Progenitor cell of endocrine pancreas (in vitro differentiated cells): ENCODE measurements at regions not wholly inside any gene's neighbourhood (a gene's known extent, or its start where the extent isn't known, plus 50 kb on each side); places are given as distances from the start of the nearest gene placed in this dataset.

ENCODE experiments used
- DNase-seq: peaks from one replicate; pipeline ENCODE4 v3.0.0; 2021; ENCODE audit warnings: low spot score; ENCODE audit not compliant: unreplicated experiment
- H3K27ac Mint-ChIP-seq: 2 replicates; pipeline ENCODE4 v1.8.0; 2021; ENCODE audit warnings: mild to moderate bottlenecking, moderate library complexity, mixed read lengths
- H3K27me3 Mint-ChIP-seq: 2 replicates; pipeline ENCODE4 v1.8.0; 2021; ENCODE audit warnings: mixed read lengths
- H3K36me3 Mint-ChIP-seq: 2 replicates; pipeline ENCODE4 v1.8.0; 2022; ENCODE audit warnings: mixed read lengths; ENCODE audit not compliant: insufficient read depth
- H3K4me1 Mint-ChIP-seq: 2 replicates; pipeline ENCODE4 v1.8.0; 2021; ENCODE audit warnings: low read depth, mixed read lengths
- H3K4me3 Mint-ChIP-seq: 2 replicates; pipeline ENCODE4 v1.8.0; 2021; ENCODE audit warnings: low read depth, mild to moderate bottlenecking, moderate library complexity, mixed read lengths
- H3K9me3 Mint-ChIP-seq: 2 replicates; pipeline ENCODE4 v1.8.0; 2021; ENCODE audit warnings: low read depth, mixed read lengths
- CTCF ChIP-seq: fragments of 200-600 bp; sonication (generic); IDR thresholded peaks from one replicate; pipeline ENCODE4 v1.5.0; 2021; ENCODE audit warnings: antibody characterized with exemption, mild to moderate bottlenecking; ENCODE audit not compliant: unreplicated experiment

DNA sequence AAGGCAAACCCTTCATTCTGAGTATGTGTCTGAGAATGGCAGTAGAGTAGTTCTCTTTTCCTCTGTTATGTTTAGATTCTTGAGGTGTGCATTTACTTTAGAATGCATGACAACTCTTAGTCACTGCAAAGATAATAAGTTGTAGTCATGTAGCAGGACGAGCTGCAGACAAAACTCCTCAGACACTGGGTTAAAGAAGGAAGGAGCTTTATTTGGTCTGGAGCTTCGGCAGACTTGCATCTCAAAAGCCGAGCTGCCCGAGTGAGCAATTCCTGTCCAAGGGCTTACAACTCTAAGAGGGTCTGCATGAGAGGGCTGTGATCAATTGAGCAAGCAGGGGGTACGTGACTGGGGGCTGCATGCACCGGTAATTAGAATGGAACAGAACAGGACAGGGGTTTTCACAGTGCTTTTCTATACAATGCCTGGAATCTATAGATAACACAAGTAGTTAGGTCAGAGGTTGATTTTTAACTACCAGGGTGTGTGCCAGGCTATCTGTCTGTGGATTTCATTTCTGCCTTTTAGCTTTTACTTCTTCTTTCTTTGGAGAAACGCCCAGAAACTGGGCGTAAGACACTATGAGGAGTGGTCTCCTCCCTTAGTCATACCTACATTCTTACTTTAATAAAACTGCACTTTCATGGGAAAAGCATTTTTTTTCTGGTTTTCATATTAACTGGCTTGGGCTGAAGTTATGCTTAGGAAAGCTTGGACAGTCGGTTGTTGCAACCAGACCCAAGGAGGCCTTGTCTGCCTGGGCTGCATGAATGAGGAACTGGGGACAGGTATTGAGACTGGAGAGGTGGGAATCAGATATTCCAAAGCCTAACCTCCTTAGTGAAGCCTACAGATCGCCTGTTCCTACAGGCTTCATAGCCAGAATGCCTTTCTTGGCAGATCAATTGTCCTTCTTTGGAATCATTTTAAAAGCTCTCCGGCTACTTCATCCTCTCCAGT lies 115.1 kb downstream of the RHOU start:
- H3K27me3 Mint-ChIP-seq = no peaks in the 10 kb centered on the region
- TF ChIP-seq CTCF = no peak
- H3K9me3 Mint-ChIP-seq = peaks cover 2% of the 10 kb centered on the region
- peak overlapping the region; percentile 83 for H3K27ac Mint-ChIP-seq
- DNase-seq = no peak
- peaks cover 24% of the 10 kb centered on the region for H3K4me1 Mint-ChIP-seq
- peak overlapping the region; percentile 4 for H3K4me3 Mint-ChIP-seq
- H3K36me3 Mint-ChIP-seq = no peaks in the 10 kb centered on the region

- Mint-ChIP-seq H3K4me1 (peaks cover 24% of the 10 kb centered on the region), H3K36me3 (no peaks in the 10 kb centered on the region), H3K4me3 (no peak overlapping the region), H3K9me3 (peaks cover 4% of the 10 kb centered on the region), H3K27ac (peak overlapping the region; percentile 17), H3K27me3 (no peaks in the 10 kb centered on the region)
- DNase-seq = no peak
- TF ChIP-seq CTCF = no peak
Observed at GRCh38 chr1:228851193-228851592, 115.9 kb downstream of the RHOU start.

- DNase-seq = no peak
- Mint-ChIP-seq H3K4me1 (peaks cover 24% of the 10 kb centered on the region), H3K27me3 (no peaks in the 10 kb centered on the region), H3K36me3 (no peaks in the 10 kb centered on the region), H3K27ac (no peak overlapping the region), H3K9me3 (peaks cover 4% of the 10 kb centered on the region), H3K4me3 (no peak overlapping the region)
- no peak for TF ChIP-seq CTCF
Observed at GRCh38 chr1:228851618-228852017, 116.3 kb downstream of the RHOU start.

DNA sequence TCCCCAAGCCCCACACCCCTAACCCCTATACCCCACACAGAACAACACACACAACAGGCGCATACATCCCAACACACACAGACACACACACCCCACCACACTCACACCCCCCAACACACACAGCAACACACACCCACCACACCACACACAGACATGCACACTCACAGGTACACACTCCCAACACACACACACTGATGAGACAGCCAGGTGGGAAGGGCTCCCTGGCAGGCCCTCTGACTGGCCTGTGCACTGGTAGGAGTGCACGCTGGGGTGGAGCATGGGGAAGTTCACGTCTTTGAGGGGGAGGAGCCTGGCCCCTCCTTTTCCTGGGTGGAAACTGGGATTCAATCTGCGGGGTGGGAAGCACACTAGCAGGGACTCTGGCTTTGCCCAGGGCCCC lies 116.7 kb downstream of the RHOU start:
- DNase-seq = no peak
- Mint-ChIP-seq H3K36me3 (no peaks in the 10 kb centered on the region), H3K27ac (no peak overlapping the region), H3K27me3 (no peaks in the 10 kb centered on the region), H3K4me1 (peaks cover 24% of the 10 kb centered on the region), H3K9me3 (peaks cover 4% of the 10 kb centered on the region), H3K4me3 (no peak overlapping the region)
- no peak for TF ChIP-seq CTCF

DNA sequence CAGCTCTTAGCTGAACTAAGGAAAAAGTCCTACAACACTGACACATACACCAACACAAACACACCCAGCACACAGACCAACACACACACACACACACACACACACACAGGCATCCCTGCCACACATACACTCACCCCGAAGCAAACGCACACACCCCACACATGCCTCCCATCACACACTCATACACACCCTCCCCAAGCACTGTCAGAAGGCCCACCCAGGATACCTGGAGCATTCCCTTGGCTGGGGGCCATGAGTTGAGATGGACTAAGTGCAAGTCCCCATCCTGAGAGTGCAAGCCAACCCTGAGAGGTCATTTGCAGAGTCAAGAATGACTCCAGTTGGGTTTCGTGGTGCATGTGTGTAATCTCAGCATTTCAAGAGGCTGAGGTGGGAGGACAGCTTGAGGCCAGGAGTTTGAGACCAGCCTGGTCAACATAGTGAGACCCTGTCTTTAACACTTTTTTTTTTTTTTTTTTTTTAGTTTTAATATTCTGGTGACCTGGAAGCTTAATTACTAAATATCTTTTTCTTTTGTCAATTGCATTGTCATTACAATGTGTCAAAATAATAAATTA lies 117.3 kb downstream of the RHOU start:
- TF ChIP-seq CTCF = no peak
- no peak overlapping the region for H3K4me3 Mint-ChIP-seq
- peak overlapping the region; percentile 18 for H3K27ac Mint-ChIP-seq
- peaks cover 24% of the 10 kb centered on the region for H3K4me1 Mint-ChIP-seq
- DNase-seq = no peak
- no peaks in the 10 kb centered on the region for H3K27me3 Mint-ChIP-seq
- H3K36me3 Mint-ChIP-seq = no peaks in the 10 kb centered on the region
- H3K9me3 Mint-ChIP-seq = peaks cover 4% of the 10 kb centered on the region
